HG03108 (cell line): ENCODE measurements at regions not wholly inside any gene's neighbourhood (a gene's known extent, or its start where the extent isn't known, plus 50 kb on each side); places are given as distances from the start of the nearest gene placed in this dataset.

Experiments
- ATAC-seq: cut with Tn5 transposase; IDR thresholded peaks from one replicate; pipeline ENCODE4 v1.9.1; 2021; ENCODE audit warnings: moderate library complexity; ENCODE audit not compliant: unreplicated experiment

DNA sequence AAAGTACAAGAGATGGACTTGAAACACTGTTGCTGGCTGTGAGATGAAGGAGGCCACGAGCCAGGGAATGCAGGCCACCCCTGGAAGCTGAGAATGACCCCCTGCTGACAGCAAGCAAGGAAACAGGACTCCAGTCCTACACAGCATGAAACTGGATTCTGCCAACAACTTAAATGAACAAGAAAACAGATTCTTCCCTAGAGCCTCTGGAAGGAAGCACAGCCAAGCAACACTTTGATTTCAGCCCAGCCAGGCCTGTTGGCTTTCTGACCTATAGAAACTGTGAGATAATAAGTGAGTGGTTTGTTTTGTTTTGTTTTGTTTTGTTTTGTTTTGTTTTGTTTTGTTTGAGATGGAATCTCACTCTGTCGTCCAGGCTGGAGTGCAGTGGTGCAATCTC, 105.3 kb upstream of the CACNA1A start:
- no peak for ATAC-seq

DNA sequence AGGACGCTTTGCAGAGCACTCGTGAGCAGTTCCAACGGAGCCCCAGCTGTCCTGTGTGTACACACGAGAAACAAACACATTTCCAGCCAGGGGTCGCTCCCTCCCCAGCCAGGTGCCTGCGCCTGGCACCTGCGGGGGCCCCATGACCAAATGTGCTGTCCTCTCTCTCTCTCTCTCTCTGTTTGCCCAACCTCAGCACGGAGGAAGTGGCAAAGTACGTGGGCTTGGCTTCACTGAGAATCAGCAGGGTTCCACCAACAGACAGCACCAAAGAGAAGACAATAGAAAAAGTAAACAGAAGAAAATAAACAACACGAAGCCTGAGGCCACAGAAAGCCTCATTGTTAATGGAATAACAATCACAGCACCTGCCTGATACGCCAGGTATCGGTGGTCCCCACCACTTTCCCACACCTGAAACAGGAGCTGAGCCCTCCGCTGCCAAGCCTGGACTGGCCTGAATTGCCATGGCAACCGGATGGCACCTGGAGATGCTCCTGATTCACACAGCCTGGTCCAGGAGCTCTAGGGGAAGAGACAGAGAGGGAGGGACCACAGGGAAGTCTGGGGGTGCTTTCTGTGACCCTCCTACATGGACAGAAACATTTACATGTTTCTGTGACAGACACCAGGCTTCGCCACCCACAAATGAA, 103.9 kb upstream of the CACNA1A start:
- ATAC-seq, result no peak

DNA sequence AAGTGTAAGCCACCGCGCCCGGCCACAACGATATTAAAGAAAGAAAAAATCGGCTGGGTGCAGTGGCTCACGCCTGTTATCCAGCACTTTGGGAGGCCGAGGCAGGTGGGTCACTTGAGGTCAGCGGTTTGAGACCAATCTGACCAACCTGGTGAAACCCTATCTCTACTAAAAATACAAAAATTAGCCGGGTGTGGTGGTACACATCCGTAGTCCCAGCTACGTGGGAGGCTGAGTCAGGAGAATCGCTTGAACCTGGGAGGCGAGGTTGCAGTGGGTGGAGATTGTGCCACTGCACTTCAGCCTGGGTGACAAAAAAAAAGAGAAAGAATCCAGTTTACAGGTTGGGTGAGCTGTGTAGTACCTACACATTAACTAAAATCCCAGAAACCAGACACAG, 99.9 kb upstream of the CACNA1A start:
- no peak for ATAC-seq

DNA sequence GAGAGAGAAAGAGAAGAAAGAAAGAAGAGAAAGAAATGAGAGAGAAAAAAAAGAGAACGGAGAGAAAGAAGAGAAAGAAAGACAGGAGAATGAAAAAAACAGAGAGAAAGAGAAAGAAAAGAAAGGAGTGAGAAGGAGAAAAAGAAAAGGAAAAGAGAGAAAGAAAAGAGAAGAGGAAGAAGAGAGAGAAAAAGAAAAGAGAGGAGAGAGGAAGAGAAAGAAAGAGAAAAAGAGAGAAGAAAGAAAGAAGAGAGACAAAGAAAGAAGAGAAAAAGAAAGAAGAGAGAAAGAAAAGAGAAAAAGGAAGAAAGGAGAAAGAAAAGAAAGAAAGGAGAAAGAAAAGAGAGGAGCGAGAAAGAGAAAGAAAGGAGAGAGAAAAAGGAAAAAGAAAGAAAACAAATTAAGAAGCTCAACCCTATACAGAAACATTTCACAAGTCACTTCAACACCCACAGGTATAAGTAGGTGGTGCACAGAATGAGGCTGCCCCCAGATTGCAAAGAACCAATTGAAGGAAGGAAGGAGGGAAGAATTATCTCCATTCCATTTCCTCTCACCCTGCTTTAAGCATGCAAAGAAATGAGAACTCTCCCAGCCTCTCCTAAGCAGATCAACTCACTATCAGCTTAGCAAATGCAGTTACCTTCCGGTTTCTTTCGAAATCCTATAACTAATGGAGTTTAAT, 98.8 kb upstream of the CACNA1A start:
- ATAC-seq, result no peak

DNA sequence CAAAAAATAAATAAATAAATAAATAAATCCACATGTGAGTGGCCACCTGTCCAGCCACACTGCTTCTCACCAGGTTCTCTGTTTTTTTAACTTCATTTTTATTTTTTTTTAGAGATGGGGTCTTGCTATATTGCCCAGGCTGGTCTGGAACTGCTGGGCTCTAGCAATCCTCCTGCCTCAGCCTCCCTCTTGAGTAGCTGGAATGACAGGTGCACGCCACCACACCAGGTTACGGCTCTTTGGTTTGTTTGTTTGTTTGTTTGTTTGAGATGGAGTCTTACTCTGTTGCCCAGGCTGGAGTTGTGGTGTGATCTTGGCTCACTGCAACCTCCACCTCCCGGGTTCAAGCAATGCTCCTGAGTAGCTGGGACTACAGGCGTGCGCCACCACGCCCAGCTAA, 94.5 kb upstream of the CACNA1A start:
- no peak for ATAC-seq

DNA sequence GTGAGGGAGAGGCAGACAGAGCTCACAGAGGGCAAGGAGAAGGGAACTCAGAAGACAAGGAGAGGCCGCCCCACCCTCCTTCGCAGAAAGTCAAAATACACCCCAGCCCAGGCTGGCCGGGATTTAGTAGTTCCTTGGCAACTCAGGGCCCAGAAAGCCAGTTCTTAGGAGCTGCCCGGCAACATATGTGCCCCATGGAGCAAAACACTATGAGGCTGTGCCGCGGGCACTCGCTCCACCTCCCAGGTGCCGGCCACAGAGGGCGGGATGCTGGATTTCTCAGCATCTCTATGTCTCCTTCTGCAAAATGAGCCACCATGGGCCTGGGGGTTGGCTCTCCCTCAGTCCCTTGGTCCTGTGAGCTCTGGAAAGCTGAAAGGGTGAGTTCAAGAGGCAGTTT, 93.8 kb upstream of the CACNA1A start:
- ATAC-seq, result no peak

DNA sequence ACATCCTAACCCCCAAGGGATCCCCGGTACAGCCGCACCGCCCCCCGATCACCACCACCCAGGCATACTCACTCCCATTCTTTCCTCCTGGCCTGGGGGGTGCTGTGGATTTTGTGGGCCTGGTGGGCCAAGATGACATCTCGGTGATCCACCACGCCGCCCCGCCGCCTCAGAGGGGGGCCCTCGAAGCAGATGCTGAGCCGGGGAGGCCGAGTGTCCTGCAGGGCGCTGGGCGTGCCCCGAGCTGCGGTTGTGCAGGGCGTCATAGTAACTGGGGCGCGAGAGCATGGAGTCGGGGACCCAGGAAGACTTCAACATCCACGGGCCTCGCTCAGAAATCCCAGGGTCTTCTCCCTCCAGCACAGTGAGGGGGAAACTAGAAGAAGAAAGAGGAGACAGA, 93.4 kb upstream of the CACNA1A start:
- no peak for ATAC-seq

DNA sequence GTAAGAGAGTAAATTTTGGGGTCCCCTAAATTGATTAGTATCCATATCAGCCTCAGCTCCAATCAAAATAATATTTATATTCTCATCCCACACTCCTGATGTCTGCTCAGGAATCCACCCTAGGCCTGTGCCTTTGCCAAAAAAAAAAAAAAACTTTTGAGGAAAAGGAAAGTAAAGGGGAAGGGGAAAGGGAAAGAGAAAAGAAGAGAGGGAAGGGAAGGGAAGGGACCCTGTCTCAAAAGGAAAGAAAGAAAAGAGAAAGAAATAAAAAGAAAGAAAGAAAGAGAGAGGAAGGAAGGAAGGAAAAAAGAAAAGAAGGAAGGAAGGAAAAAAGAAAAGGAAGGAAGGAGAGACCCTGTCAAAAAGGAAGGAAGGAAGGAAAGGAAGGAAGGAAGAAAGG, 91.8 kb upstream of the CACNA1A start:
- no peak for ATAC-seq

DNA sequence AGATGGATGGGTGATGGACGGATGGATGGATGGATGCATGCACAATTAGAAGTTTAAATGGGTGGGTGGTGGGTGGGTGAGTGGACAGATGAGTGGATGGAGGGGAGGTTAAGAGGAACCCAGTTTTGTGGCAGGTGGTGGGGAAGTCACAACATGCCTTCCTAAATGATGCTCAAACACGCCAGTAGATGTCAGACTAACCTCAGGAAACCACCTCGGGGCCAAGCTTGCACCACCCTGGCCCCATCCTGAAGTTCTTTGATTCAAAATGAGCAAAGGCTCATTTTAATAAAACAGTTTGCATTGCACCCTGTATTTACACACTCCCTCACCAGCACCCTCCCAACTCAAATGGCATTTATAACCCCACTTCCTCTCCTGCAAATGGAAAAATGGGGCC, 91.4 kb upstream of the CACNA1A start:
- ATAC-seq, result no peak

DNA sequence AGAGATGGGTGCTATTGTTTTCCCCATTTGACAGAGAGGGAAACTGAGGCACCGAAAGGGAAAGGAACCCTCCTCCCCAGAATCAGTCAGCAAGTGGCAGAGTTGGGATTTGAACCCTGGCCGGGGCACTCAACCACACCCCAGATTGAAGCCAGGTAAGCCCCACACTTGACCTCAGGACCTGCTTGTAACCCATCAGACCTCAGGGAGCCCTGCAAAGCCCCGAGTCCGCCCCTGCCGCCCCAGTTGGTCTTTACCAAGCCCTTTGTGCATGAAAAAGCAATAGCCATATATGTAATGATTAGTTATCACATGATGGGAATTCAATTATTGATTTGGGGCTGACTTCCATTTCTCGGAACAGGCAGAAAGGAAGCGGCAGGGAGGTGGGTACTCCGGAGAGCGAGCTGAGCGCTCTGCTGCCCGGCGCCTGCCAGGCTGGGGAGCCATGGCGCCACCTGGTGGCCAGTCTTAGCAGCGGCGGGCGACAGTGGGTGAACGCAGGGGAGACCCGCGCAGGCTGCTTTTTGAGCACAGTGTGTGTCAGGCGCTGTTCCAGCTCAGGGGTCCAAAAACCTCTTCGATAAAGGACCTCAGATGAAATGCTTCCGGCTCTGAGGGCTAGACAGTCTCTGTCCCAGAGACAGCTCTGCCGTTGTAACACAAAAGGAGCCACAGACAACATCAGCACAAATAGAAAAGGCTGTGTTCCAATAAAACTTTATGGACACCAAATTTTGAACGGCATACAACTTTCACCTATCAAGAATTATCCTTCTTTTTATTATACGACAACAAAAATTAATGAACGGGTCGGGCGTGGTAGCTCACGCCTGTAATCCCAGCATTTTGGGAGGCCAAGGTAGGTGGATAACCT, 82.9 kb upstream of the CACNA1A start:
- peak; percentile 63 for ATAC-seq

DNA sequence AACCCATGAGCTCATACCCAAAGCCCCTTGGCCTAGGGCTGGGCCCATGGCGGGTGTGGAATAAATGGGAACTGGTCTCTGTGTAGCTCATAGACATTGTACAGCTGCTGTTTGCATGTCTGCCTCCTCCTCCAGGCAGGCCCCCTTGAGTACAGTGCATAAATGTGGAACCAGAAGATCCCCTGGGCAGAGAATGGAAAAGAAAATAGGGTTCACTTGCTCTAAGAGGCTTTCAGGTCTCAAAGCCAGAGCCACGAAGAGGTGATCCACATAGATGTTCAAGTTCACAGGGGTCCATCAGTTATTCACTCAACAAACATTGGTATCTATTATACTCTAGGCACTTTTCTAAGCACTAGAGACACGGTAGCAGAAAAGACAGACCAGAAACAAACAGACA, 79.2 kb upstream of the CACNA1A start:
- no peak for ATAC-seq

DNA sequence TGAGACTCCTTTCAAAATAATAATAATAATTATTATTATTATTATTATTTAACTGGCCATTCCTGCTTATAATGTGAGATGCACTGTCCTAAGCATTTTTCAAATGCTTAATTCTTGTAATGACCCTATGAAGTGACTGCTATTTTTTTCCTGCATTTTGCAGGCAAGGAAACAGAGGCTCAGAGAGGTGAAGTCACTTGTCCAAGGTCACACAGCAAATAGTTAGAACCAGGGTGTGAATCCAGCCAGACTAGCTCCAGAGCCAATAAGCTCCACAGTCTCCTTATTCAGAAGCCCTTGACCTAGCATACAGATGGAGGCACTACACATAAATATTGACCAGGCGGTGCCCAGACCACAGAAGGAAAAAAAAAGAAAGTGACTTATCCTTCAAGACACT, 77.5 kb upstream of the CACNA1A start:
- no peak for ATAC-seq

DNA sequence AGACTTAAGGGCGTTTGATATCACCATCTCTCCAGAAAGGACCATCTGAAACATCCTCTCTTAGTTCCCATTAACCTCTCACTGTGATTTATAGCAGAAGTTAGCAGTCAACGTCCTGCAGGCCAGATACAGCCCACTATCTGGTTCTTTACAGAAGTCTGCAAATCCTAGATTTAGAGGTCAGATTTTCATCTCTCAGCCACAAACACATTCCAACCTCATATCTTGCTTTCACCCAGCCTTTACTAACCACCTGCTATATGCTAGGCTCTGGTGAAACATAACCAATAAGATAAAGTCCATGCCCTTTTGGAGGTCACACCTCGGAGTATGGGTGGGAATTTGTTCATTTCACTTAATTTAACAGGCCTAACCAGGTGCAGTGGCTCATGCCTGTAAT, 76.8 kb upstream of the CACNA1A start:
- ATAC-seq, result no peak

DNA sequence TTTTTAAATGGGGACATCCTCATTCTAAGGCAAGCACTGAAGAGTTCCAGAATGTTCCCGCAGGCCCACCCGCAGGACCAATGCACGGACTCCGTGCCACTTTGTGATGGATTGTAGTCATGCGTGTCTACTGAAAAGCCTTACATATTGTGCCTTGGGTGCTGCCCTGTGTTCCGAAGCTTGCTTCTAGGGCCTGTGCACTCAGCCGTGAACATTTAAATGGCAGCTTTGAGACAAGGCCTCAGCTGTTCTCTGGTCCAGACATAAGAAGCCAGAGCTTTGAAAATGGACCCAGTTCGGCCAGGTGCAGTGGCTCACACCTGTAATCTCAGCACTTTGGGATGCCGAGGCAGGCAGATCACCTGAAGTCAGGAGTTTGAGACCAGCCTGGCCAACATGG, 75.3 kb upstream of the CACNA1A start:
- ATAC-seq, result no peak

DNA sequence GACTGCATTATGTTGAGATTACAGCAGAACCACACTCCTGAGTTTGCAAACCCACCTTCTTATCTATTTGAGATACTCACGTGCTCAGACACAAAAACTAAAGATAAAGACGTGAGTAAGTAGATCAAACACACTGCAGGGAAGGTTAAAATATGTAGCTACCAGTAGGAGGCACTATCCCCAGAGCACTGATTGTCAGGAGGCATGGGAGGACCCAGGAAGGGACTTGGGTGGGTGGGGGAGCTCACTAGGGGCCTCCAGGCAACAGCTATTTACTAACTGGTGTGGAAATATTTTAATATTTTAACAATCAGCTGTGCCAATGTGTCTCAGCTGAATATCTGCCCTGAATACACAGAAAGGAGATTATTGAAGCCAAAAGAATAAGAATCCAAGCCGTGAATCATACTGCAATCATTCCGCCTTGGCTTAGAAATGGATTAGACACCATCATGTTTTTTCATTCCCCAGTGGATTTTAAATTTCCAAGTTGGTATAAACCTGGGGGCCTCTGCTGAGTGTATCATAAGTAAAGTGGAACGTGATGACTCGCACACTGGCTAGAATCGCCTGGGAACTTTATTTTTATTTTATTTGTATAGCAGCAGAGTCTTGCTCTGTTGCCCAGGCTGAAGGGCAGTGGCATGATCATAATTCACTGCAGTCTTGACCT, 73.2 kb upstream of the CACNA1A start:
- ATAC-seq, result no peak

DNA sequence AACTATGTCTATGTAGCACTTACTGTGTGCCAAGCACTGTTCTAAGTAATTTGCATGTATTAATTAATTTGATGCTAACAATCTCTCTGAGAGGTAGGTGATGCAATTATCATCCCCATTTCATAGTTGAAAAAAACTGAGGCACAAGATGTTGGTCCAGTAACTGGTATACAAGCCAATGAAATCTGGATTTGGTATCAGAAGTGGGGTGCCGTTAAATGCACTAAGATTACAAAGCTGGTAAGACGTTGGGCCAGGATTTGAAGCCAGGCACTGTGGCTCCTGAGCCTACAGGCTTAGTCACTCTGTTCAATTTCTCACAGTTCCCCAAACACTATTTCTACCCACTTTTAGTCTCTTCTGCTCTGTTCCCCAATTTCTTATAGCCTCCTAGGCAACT, 70.4 kb upstream of the CACNA1A start:
- no peak for ATAC-seq

DNA sequence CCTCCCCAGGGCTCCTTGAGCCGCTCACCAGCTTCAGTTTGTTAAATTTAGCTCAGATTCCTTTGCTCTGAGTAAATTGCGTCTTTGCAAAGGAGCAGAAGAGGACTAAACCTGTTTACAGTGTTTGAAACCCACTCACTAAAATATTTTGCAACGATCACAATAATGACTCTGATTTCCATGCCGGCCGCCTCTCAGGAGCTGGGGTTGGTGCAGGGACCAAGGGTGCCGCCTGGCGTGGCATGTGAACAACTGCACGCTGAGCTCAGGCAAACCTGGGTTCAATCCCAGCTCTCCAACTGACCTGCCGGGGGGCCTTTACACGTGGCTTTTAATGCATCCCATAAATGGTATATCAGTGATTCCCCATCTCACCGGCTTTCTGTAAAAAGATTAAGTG, 68.7 kb upstream of the CACNA1A start:
- ATAC-seq, result no peak

DNA sequence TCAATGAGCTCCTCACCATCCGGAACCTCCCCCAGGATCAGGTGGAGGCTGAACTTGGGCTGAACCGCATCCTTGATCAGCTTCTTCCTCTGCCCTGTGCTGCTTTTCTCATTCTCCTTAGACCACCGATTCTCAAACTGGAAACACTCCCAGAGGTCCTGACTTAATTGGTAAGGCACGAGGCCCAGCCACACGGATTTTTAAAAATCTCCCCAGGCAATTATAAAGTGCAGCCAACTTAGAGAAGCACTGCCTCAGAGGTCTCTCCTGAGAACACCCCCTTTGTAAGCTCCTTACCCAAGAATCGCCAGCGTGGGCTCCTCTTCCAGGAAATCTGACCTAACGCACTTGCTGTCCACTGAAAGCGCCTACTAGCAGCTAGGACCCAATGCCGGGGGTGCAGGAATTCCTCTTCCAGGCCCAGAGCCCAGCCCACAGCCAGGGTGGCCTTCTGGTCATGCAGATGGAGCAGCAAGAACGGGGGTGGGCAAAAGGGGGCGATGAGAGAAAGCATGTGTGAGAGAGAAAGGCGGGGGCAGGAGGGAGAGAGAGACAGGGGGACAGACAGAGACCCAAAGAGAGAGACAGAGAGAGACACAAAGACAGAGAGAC, 66.9 kb upstream of the CACNA1A start:
- no peak for ATAC-seq

DNA sequence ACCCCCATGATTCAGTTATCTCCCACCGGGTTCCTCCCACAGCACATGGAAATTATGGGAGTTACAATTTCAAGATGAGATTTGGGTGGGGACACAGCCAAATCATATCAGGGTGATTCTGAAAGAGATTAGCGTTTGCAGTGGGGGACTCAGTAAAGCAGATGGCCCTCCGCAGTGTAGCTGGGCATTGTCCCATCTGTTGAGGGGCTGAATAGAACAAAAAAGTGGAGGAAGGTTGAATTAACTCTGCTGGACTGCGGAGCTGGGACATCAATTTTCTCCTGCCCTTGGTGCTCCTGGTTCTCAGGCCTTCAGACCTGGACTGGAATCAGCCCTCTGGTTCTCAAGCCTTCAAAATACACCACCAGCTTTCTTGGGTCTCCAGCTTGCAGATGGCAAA, 55.2 kb upstream of the CACNA1A start:
- ATAC-seq, result no peak

DNA sequence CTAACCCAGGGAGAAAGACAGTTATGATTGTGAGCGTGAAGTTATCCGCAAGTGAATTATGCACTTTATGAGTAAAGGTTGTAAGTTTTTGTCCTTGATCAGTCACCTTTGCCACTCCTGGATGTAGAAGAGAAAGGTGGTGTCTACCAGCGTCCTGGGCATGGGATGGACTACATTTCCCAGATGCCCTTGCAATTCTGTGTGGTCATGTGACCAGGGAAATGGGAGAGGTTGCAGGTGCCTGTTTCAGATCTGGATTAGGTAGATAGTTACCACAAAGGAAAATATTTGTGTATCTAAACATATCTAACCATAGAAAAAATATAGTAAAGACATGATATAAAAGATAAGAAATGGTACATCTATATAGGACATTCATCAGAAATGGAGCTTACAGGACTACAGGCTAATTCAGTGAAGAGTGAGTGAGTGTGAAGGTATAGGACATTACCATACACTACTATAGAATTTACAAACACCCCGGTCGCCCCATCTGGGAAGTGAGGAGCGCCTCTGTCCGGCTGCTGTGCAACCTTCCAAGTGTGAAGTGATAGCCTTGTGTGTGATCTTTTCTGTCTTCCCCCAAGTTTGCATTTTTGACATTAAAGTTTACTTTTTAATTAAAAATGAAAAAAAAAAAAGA, 51.6 kb upstream of the CACNA1A start:
- ATAC-seq, result no peak

DNA sequence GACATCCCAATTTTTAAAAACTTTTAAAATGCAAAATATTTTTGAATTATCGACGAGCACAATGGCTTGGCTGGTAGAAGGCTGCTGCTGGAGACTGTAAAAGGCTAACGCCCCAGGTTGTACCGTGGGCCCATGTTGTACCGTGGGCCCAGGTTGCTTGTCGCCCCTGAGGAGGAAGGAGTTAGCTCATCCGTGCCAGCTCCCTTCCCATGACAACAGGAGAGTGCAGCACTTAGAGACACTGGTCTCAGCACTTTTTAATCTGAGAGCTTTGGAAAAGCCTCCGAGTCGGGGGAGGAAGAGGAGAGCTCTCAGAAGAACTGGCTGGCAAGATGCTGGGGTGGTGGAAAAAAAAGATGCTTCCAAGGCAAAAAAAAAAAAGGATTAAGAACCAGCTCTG, 50.3 kb upstream of the CACNA1A start:
- ATAC-seq, result no peak
